ENCODE measurements at regions not wholly inside any gene's neighbourhood (a gene's known extent, or its start where the extent isn't known, plus 50 kb on each side); places are given as distances from the start of the nearest gene placed in this dataset.

DNA sequence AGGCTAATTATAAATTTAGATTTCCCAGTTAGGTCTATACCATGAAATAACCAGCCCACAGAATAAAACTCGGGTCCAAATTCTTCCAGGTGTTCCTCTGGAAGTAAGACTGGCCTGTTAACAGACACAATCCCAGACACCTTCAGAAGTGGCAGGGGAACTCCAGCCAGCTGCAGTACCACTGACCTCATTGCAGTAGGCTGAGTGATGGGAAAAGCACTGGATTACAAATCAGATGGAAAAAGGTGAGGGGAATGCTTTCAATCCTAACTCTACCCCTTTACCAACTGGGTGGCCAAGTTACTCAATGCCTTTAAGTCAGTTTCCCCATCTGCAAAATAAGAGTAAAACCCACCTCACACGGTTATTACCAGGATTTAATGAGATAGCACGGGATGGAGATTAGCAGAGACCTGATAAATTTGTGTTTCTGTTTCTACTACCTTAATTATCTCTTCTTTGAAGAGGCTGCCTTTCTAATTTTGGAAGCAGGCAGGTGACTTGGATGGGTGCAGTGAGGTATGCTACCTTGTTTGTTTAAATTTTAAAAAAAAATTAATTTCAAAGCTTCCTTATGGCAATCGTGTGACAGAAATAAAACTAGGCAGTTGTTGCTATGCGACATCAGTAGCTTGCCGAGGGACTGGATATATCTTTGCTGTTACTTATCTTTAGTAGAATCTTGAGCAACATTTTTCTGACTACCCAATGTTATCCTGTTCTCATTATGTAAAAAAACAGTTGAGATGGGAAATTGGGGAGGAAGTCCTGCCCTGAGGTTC is 167.3 kb upstream of the GRIN2B start:
- no peak for DNase-seq (ENCODE audit: low spot score)

DNA sequence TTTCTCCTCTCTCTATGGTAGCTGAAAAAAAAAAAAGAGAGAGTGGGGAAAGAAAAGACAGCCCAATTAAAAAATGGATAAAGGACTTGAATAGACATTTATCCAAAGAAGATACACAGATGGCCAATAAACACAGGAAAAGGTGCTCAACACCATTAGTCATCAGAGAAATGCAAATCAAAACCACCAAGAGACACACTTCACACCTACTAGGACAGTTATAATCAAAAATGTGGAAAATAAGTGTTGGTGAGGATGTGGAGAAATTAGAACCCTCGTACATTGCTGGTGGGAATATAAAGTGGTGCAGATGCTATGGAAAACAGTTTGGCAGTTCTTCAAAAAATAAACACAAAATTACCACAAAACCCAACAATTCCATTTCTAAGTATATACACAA is 172.4 kb upstream of the GRIN2B start:
- no peak for DNase-seq (ENCODE audit: low spot score)

DNA sequence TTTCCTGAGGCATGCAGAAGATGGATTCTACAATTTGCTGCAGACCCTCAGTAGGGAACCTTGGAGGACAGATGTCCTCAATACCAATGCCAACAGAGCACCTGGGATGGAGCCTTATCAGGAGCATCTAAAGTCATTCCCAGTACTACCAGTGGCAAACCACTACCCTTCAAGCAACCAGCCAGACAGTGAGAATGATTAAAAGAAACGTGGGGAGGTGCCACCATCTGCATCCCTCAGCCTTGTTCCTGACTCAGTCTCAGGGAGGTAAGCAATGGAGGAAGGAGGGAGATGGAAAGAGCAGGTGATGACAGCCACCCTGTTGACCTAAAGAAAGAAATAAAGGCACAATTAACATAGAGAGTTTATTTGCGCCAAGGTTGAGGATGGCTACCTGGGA is 175.2 kb upstream of the GRIN2B start:
- no peak for DNase-seq (ENCODE audit: low spot score)

DNA sequence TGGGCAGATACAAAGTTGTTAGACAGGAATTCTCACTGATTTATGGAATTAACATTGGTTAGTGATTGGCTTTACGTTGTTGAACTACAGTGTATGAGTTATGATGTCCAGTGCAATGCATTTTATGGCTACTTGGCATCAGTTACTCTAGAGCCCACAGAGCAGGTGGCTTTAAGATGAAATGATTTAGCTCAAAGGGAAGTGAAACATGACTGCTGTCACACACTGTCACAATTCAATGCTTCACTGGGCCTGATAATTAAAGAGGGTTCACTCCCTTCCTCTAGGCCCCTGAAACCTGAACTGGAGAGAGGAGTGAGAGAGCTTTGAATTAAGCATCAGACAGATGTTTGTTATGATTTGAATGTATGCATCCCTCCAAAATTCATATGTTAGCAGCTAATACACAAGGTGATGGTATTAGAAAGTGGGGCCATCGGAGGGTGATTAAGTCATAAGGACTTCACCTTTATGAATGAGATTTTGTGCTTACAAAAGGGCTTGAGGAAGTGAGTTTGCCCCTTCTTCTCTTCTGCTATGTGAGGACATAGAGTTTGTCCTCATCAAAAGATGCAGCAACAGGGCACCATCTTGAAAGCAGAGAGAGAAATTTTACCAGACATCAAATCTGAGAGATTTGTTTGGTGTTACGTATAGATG is 175.8 kb upstream of the GRIN2B start:
- DNase-seq (ENCODE audit: low spot score) = no peak

DNA sequence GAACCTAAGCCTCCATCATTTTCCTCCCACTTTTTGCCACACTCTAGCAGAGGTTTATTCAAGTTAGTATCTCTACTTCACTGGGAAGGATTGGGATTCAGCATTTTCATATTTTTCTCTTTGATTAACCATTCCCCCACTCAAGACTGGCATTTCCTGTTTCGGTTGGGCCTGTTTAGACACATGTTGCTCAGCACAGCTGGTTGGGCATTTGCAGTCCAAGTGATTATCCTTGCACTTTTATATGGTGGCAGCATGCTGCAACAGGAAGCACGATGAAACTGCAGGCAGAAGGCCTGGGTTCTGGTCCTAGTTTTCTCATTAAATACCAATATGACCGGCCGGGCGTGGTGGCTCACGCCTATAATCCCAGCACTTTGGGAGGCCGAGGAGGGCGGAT is 182.9 kb upstream of the GRIN2B start:
- no peak for DNase-seq (ENCODE audit: low spot score)

DNA sequence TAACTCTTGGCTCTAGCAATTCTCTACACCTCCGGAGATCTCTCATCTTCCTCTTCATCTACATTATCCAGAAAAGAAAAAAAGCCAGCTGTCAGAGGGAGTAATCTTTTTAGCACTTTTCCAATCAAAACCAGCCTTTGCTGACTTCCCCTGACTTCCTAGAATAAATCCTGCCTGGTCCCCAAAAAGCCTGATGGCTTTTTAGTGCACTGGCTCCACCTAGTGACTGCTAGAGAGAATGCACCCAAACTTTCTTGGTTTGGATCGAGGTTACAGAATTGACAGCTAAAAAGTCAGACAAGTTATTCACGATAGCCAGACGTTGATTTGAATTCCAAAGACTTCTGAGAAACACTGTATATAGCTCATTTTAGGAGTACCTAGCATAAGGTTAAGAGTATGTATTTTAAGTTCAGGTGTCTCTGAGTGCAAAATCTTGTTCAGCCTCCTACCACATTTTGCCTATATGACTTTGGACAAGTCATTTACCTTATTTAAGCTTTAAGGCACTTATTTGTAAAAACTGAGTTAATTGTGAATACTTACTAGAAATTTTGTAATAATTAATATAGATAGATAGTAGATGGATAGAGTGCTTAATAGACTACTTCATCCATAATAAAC is 185.7 kb upstream of the GRIN2B start:
- no peak for DNase-seq (ENCODE audit: low spot score)

DNA sequence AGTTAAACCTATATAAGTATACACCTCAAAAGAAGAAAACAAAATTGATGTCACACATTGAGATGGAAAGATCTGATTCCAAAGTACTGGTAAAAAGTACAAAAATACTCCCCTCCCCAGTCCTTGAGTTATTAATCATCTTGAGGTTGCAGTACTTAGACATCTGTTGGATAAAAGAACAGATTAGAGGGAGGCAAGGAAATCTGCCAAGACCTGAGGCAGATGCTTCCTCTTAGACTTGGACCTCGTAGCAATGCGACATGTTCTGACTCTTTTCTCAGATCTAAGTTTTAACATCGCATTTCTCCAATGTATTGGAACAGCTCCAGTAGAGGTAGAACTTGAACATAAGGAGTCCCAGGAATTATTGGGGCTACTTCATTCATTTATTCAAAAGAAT is 187.9 kb upstream of the GRIN2B start:
- no peak for DNase-seq (ENCODE audit: low spot score)

DNA sequence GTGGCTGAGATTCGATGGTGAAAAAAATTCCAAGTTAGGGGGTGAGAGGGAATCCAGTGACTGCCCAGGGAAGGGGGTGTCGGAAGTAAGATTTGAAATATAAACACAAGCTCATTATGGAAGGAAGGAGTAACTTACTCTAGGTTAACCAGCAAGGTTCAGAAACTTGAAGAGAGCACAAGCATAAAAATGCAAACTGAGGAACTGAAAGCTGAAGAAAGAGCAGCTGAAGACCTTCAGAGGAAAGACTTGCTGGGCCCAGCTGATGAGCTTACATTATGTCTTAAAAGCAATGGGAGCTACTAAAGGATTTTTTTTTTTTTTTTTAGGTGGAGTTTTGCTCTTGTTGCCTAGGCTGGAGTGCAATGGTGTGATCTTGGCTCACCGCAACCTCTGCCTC is 189.7 kb upstream of the GRIN2B start:
- DNase-seq (ENCODE audit: low spot score) = no peak

DNA sequence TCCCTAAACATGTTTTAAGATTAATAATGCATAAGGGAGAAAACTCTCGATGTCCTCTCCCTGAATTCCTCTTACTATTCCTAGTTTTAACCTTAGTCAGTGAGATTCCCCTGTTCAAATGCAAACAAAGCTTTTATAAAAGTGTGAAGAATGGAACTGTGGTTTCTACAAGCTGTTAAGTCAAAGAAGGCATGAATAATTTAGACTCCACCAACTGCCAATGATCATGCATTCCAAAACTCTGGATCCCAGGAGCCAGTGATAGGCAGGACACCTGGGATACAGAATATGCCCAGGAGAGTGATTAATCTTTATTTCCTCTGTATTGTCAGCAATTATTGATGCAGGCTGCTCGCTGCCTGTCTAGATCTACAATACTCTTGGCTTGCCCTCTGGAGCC is 190.3 kb upstream of the ATF7IP start:
- DNase-seq (ENCODE audit: low spot score) = no peak

DNA sequence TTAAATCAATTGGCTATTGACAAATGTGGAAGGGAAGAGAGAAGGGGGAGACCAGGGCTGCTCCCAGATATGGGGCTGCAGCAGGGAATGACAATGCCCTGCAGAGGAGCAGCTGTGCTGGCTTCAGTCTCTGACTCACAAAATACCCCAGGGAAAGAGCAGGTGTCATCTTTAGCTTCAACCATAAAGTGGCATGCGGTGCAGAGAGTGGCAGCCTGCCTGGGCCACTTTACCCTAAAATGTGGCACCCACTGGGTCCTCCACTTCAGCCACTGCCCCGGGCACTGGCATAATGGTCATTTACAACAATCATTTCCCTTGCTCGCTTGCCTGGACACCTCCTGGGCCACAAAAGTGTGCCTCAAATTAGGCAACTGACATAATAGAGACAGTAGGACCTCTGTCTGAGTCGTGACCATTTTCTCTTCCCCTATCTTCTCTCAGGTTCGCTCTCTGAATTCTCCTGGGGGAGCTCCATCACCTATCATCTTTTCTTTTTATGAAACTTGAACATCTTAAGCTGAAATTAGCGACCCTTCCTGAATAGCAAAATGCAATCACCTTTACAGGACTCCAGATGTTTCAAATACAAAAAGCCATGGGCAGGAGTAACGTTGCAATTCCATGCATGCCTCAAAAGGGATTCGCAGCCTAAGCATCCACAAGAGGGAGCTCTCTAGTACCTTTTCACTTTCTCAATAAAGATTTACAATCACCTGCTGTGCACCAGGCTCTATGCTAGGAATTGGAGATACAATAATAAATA is 179.9 kb upstream of the ATF7IP start:
- DNase-seq (ENCODE audit: low spot score) = no peak

DNA sequence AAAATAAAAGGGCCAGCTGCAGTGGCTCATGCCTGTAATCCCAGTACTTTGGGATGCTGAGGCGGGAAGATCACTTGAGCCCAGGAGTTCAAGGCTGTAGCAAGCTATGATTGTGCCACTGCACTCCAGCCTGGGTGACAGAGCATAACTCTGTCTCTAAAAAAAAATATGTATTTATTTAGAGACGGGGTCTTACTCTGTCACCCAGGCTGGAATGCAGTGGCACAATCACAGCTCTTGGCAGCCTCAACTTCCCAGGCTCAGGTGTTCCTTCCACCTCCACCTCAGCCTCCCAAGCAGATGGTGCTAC is 179.3 kb upstream of the ATF7IP start:
- no peak for DNase-seq (ENCODE audit: low spot score)

DNA sequence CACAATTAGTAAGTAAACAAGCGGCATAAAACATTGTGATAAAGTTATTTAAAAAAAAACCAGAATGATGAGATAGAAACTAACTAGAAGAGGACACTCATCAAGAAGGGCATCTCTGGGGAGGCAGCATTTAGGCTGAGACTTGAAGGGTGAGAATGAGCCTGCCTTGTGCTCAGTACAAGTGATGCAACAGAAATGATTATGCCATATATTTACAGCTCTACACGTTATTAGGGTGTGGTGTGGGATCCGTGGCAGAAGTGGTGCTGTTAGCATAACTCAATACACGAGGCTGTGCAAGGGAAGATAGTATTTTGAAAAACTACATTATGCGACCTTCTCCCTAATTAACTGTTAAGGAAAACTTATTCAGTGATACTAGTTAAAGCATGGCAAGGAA is 178.5 kb upstream of the ATF7IP start:
- no peak for DNase-seq (ENCODE audit: low spot score)

DNA sequence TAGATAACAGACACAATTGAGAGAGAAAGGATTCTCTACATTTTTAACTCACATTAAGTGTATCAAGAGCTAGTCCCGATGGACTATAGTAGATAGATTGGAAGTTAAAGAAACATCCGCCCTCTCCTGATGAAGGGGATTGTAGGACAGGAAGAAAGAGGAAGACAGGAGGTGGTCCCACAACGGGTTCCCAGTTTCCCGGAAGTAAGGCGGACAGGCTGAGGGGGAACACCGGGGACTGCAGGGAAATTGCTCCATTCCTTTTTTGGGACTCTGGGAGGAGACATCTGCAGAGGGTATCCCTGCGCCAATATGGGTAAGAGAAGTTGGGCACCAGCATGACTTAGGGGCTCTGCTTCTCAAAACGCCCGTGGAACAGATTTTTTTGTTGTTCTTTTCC is 177.5 kb upstream of the ATF7IP start:
- DNase-seq (ENCODE audit: low spot score) = no peak

DNA sequence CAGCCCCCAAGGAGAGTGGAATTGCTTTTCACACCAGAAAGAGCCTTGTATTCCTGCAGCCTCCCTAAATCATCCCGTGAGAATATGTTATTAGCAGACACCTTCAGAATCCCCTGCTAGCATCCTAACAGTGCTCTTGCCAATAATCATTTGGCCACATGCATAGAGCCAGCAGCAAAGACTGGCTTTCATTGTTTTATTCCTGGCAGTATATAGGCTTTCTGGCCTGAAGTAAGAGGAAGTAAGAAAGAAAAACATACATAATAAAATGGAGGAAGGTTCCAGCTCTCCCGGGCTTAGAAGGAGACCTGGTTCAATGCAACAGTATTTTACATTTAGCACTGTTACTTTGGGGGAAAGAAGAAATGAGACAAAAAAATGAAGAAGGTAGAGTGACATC is 176.7 kb upstream of the ATF7IP start:
- DNase-seq (ENCODE audit: low spot score) = no peak

DNA sequence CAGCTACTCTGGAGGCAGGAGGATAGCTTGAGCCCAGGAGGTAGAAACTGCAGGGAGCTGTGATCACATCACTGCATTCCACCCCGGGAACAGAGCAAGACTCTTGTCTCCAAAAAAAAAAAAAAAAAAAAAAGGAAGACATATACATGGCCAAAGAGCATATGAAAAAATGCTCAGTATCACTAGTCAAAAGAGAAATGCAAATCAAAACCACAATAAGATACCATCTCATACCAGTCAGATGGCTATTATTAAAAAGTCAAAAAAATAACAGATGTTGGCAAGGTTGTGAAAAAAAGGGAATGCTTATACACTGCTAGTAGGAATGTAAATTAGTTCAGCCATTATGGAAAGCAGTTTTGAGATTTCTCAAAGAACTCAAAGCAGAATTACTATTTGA is 174.8 kb upstream of the ATF7IP start:
- DNase-seq (ENCODE audit: low spot score) = no peak

DNA sequence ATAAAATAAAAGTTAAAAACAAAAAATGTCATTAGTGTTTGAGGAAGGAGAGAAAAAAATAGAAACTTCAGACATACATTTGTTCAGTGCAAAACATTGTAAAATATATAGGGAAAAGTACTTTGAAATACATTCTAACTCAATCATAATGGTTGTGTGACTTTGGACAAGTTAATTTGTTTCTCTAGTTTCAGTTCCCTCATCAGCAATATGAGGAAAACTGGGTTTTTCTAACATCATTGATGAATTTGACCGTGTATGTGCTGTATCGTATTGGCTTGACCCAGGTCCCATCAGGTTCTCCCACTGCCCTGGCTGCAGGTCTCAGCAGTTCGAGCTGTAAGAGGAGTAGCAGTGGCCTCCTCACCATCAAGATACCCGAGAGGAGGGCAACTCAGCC is 173.9 kb upstream of the ATF7IP start:
- DNase-seq (ENCODE audit: low spot score) = no peak

DNA sequence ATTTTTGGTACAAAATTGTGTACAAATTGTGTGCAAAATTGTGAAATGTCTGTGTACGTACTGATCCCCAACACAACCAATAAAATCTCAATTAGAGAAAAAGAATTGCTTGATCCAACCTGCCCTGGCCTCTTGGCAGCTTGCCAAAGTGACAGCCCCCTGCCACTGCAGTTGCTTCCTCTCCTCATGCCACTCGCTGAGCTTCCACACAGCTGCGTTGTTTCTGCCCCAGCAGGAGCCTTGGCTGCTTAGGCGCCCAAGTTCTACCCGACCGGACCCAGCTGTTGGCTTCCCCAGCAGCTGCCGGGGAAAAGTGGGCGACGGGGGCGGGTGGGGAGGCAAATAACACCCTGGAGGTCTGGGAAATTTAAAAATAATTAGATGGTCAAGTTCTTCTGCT is 171.8 kb upstream of the ATF7IP start:
- DNase-seq (ENCODE audit: low spot score) = no peak

DNA sequence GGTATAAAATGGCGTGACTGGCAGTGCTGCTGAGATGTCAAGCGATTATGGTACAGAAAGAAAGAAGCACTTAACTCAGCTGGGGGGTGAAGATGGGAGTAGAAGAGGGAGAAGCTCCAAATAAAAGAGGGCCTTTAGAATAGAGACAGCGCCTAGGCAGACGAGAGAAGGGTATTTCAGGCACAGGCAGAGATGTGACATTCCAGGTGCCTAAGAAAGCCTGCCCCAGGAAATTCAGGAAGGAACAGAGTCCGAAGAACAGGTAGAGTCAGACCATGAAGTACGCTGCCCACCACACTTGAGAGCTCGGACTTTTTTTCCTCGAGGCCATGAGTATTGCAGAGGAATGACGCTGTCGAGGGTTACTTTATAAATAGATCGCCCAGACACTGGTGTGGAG is 170.9 kb upstream of the ATF7IP start:
- DNase-seq (ENCODE audit: low spot score) = no peak

DNA sequence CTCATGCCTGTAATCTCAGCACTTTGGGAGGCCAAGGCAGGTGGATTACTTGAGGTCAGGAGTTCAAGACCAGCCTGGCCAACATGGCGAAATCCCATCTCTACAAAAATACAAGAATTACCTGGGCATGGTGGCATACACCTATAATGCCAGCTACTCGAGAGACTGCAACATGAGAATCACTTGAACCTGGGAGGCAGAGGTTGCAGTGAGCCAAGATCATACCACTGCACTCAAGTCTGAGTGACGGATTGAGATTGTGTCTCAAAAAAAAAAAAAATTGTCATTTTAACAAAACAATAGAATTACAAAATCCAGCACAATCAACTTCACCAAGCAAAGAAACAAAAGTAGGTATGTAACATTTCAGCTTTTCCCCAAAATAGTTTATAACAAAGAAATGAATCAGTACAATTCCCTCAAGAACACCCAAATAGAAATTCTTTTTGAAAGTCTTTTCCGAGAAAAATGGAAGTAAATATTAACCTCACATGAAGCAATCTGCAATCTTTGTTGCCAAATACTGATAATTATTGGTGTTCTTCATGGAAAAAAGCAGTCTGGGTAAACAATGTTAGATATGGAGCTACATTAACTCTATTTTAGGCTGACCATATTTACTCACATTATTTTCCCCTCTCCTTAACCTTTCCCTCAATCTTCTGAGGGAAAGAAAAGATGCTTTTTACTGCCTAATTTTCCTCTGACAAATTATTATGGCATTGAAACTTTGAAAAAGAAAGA is 165.9 kb upstream of the ATF7IP start:
- DNase-seq (ENCODE audit: low spot score) = no peak

DNA sequence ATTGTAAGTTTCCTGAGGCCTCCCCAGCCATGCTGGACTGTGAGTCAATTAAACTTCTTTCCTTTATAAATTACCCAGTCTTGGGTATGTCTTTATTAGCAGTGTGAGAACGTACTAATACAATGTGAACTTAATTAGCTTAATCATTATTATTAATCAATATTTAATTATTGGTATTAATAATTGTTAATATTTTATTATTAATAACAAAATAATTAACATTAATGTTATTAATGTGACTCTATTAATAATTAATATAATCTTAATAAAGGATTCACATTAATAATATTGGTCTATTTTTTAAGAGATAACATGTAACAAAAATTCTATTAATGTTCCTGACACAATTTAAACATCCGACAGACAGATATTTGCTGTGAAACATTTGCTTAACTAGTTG is 164.9 kb upstream of the ATF7IP start:
- no peak for DNase-seq (ENCODE audit: low spot score)

DNA sequence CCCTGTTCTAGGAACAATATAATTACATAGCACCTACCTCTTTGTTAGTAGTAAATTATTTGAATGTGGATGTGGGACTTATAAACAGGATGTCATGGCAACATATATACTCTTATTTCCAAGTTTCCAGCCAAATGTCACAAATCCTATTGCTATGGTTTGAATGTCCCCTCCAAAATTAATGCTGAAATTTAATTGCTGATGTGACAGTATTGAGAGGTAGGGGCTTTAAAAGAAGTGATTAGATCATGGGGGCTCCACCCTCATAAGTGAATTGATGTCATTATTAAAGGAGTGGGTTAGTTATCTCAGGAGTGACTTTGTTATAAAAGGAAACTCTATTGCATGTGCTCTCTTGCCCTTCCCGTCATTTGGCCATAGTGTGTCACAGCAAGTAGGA is 164.2 kb upstream of the ATF7IP start:
- no peak for DNase-seq (ENCODE audit: low spot score)
